ENCODE measurements at regions not wholly inside any gene's neighbourhood (a gene's known extent, or its start where the extent isn't known, plus 50 kb on each side); places are given as distances from the start of the nearest gene placed in this dataset.
A peak's percentile ranks its signal among the peaks of the same experiment; 100 is the strongest.

GRCh38 chr4:23504083-23504482 is 385.8 kb downstream of the PPARGC1A start:
- Mint-ChIP-seq H3K4me1 (ENCODE audit: insufficient read depth, unreplicated experiment) (no peaks in the 10 kb centered on the region), H3K9me3 (ENCODE audit: unreplicated experiment) (no peaks in the 10 kb centered on the region), H3K27ac (ENCODE audit: low read depth, unreplicated experiment) (no peak overlapping the region), H3K27me3 (ENCODE audit: insufficient read depth, unreplicated experiment) (no peaks in the 10 kb centered on the region), H3K36me3 (ENCODE audit: insufficient read depth, unreplicated experiment) (peaks cover 4% of the 10 kb centered on the region), H3K4me3 (ENCODE audit: unreplicated experiment) (no peak overlapping the region)
- no peak for DNase-seq (ENCODE audit: unreplicated experiment)
- CTCF ChIA-PET: interaction anchor here (0.5 kb wide), 1 partner anchor 38 kb away, joined by 3 read pairs; no protein-coding TSS in a partner anchor
- intact Hi-C loops (cut with micrococcal nuclease): no loop called here
- TF ChIP-seq CTCF (IDR thresholded peaks at IDR 0.05; ENCODE audit: unreplicated experiment): no peak
- BruUV-seq (replicated peaks): no TSS peak
- POLR2A ChIA-PET: no interaction called here

- Mint-ChIP-seq H3K4me3 (ENCODE audit: unreplicated experiment) (no peak overlapping the region), H3K4me1 (ENCODE audit: insufficient read depth, unreplicated experiment) (no peaks in the 10 kb centered on the region), H3K9me3 (ENCODE audit: unreplicated experiment) (peaks cover 11% of the 10 kb centered on the region), H3K27ac (ENCODE audit: low read depth, unreplicated experiment) (no peak overlapping the region), H3K36me3 (ENCODE audit: insufficient read depth, unreplicated experiment) (peaks cover 4% of the 10 kb centered on the region), H3K27me3 (ENCODE audit: insufficient read depth, unreplicated experiment) (no peaks in the 10 kb centered on the region)
- no TSS peak for BruUV-seq (replicated peaks)
- no peak for TF ChIP-seq CTCF (IDR thresholded peaks at IDR 0.05; ENCODE audit: unreplicated experiment)
- DNase-seq (ENCODE audit: unreplicated experiment): no peak
- intact Hi-C loops (cut with micrococcal nuclease): no loop called here
- POLR2A ChIA-PET: no interaction called here
- CTCF ChIA-PET: no interaction called here
Measured at GRCh38 chr4:23500894-23501449, 388.9 kb downstream of the PPARGC1A start.

- CTCF ChIA-PET: no interaction called here
- DNase-seq (ENCODE audit: unreplicated experiment): peak; percentile 50
- no peaks in the 10 kb centered on the region for H3K27me3 Mint-ChIP-seq (ENCODE audit: insufficient read depth, unreplicated experiment)
- intact Hi-C loops (cut with micrococcal nuclease): no loop called here
- peaks cover 19% of the 10 kb centered on the region for H3K4me1 Mint-ChIP-seq (ENCODE audit: insufficient read depth, unreplicated experiment)
- TF ChIP-seq CTCF (IDR thresholded peaks at IDR 0.05; ENCODE audit: unreplicated experiment): no peak
- H3K4me3 Mint-ChIP-seq (ENCODE audit: unreplicated experiment): no peak overlapping the region
- no peaks in the 10 kb centered on the region for H3K36me3 Mint-ChIP-seq (ENCODE audit: insufficient read depth, unreplicated experiment)
- no peak overlapping the region for H3K27ac Mint-ChIP-seq (ENCODE audit: low read depth, unreplicated experiment)
- H3K9me3 Mint-ChIP-seq (ENCODE audit: unreplicated experiment): no peaks in the 10 kb centered on the region
- POLR2A ChIA-PET: interaction anchor here (0.6 to 1.3 kb wide), 2 partner anchors 9 to 252 kb away, joined by 3 to 4 read pairs; no protein-coding TSS in a partner anchor
- no TSS peak for BruUV-seq (replicated peaks)
Measured at GRCh38 chr4:23485801-23486200, 404.0 kb downstream of the PPARGC1A start.

GRCh38 chr4:23484689-23485088 is 405.2 kb downstream of the PPARGC1A start:
- H3K9me3 Mint-ChIP-seq (ENCODE audit: unreplicated experiment): no peaks in the 10 kb centered on the region
- H3K27ac Mint-ChIP-seq (ENCODE audit: low read depth, unreplicated experiment): no peak overlapping the region
- H3K4me1 Mint-ChIP-seq (ENCODE audit: insufficient read depth, unreplicated experiment): peaks cover 19% of the 10 kb centered on the region
- H3K4me3 Mint-ChIP-seq (ENCODE audit: unreplicated experiment): no peak overlapping the region
- intact Hi-C loops (cut with micrococcal nuclease): no loop called here
- no peaks in the 10 kb centered on the region for H3K36me3 Mint-ChIP-seq (ENCODE audit: insufficient read depth, unreplicated experiment)
- BruUV-seq (replicated peaks): no TSS peak
- no peak for TF ChIP-seq CTCF (IDR thresholded peaks at IDR 0.05; ENCODE audit: unreplicated experiment)
- CTCF ChIA-PET: no interaction called here
- H3K27me3 Mint-ChIP-seq (ENCODE audit: insufficient read depth, unreplicated experiment): no peaks in the 10 kb centered on the region
- POLR2A ChIA-PET: interaction anchor here (0.8 to 1.3 kb wide), 2 partner anchors 8 to 1067 kb away, joined by 3 read pairs; no protein-coding TSS in a partner anchor
- DNase-seq (ENCODE audit: unreplicated experiment): peak; percentile 44
